Right lobe of liver (tissue), 6 donors: ENCODE measurements at regions not wholly inside any gene's neighbourhood (a gene's known extent, or its start where the extent isn't known, plus 50 kb on each side); places are given as distances from the start of the nearest gene placed in this dataset.

Experiments
- ATAC-seq, 4 donors: fragments of 200-7000 bp; cut with Tn5 transposase; one replicate each; pipeline ENCODE4 v1.9.1; 2020; ENCODE audit warnings: mild to moderate bottlenecking in 4 of 4, moderate library complexity in 4 of 4
- DNase-seq, 3 donors: peaks; one replicate each; pipeline ENCODE4 v3.0.0-alpha.2; 2020
- H3K27ac ChIP-seq, 3 donors: fragments of 200-600 bp; one replicate each; pipeline ENCODE4 v1.8.0; 2022
- H3K27me3 ChIP-seq, 2 donors: fragments of 200-600 bp; one replicate each; pipeline ENCODE4 v1.8.0; 2022
- H3K36me3 ChIP-seq, 4 donors: fragments of 200-600 bp; sonication (generic) in 1 of 4; one replicate each; pipeline versions ENCODE4 v1.5.1 to v1.8.0; 2017 to 2022; ENCODE audit warnings: control low read depth in 1 of 4
- H3K4me1 ChIP-seq, 4 donors: fragments of 200-600 bp; sonication (generic) in 1 of 4; one replicate each; pipeline versions ENCODE4 v1.5.1 to v1.8.0; 2017 to 2022; ENCODE audit warnings: control low read depth in 1 of 4
- H3K4me3 ChIP-seq, 3 donors: fragments of 200-600 bp; one replicate each; pipeline ENCODE4 v1.8.0; 2022
- H3K9me3 ChIP-seq, 4 donors: fragments of 200-600 bp; sonication (generic) in 1 of 4; one replicate each; pipeline versions ENCODE4 v1.5.1 to v1.8.0; 2017 to 2022; ENCODE audit warnings: control low read depth in 1 of 4
- POLR2A ChIP-seq: fragments of 450-650 bp; IDR thresholded peaks from one replicate; pipeline ENCODE4 v1.6.1; 2017; ENCODE audit warnings: antibody characterized with exemption, mild to moderate bottlenecking
- WGBS: methylation state at CpG from one replicate; pipeline ENCODE4 v1.1.6; 2018; ENCODE audit warnings: low coverage, low lambda C conversion rate; ENCODE audit not compliant: insufficient coverage; ENCODE audit errors: missing lambda C conversion rate; 5-methylcytosine and 5-hydroxymethylcytosine counted together
- intact Hi-C, 2 donors: fragments of 100-400 bp; cut with DNase I; formaldehyde crosslinking; loops; one replicate each; pipeline versions ENCODE4 v1.11.2 to v1.14.1; 2022
- TF ChIP-seq, protein P1 (sequence below), 4 donors: fragments of 200-600 bp in 3 of 4; fragments of 450-650 bp in 1 of 4; IDR thresholded peaks; one replicate each; pipeline versions ENCODE4 v1.5.1 to v1.8.0; 2016 to 2022; ENCODE audit warnings: antibody characterized with exemption in 4 of 4, mild to moderate bottlenecking in 2 of 4
- donor health status: DM: no; HTN: yes; CAD: no.
- donor health status: DM: no; HTN: no; CAD: no.
- donor health status: DM: no; HTN: no; CAD: no.
- donor health status: DM: no; HTN: yes; CAD: no.
- donor health status: DM: no; HTN: yes; CAD: no.

DNA sequence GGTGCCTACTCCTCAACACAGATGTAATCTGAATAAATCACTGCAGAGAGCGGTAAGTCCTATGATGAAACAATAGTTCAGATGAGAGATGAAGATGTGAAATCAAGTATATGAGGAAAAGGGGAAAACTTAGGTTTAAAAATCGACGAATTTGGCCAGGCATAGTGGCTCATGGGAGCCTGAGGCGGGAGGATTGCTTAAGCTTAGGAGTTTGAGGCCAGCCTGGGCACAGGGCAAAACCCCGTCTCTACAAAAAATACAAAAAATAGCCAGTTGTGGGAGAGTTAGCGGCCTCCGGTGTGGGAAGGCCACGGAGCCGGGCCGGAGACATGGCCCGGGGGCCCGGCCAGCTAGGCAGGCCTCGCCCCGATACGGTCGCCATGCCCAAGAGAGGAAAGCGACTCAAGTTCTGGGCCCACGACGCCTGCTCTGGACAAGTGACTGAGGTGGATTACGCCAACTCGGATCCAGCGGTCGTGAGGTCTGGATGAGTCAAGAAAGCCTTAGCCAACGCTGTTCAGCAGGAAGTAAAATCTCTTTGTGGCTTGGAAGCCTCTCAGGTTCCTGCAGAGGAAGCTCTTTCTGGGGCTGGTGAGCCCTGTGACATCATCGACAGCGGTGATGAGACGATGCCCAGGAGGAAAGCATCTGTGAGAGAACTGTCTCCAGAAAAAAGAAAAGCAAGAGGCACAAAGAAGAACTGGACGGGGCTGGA, 62.8 kb upstream of the SUB1 start:
- intact Hi-C loops, result loop anchor here in 1 of 2 donors (10.0 kb wide), 1 partner anchor 62 kb away; the partner anchor contains the start of gene SUB1
- no peak overlapping the region for H3K4me3 ChIP-seq
- TF ChIP-seq, protein P1, sequence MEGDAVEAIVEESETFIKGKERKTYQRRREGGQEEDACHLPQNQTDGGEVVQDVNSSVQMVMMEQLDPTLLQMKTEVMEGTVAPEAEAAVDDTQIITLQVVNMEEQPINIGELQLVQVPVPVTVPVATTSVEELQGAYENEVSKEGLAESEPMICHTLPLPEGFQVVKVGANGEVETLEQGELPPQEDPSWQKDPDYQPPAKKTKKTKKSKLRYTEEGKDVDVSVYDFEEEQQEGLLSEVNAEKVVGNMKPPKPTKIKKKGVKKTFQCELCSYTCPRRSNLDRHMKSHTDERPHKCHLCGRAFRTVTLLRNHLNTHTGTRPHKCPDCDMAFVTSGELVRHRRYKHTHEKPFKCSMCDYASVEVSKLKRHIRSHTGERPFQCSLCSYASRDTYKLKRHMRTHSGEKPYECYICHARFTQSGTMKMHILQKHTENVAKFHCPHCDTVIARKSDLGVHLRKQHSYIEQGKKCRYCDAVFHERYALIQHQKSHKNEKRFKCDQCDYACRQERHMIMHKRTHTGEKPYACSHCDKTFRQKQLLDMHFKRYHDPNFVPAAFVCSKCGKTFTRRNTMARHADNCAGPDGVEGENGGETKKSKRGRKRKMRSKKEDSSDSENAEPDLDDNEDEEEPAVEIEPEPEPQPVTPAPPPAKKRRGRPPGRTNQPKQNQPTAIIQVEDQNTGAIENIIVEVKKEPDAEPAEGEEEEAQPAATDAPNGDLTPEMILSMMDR (IDR thresholded peaks at IDR 0.05), result no peak
- no peak for TF ChIP-seq POLR2A
- H3K9me3 ChIP-seq, result no peaks in the 10 kb centered on the region
- H3K4me1 ChIP-seq, result no peaks in the 10 kb centered on the region
- peak in 3 of 4 donors; percentile 32 to 61 (median 36) for ATAC-seq
- no peaks in the 10 kb centered on the region for H3K27me3 ChIP-seq
- H3K36me3 ChIP-seq, result no peaks in the 10 kb centered on the region
- DNase-seq, result peak in 1 of 3 donors; percentile 28
- no peak overlapping the region for H3K27ac ChIP-seq
- 60% methylated on average over 13 of the region's 28 CpGs for WGBS

DNA sequence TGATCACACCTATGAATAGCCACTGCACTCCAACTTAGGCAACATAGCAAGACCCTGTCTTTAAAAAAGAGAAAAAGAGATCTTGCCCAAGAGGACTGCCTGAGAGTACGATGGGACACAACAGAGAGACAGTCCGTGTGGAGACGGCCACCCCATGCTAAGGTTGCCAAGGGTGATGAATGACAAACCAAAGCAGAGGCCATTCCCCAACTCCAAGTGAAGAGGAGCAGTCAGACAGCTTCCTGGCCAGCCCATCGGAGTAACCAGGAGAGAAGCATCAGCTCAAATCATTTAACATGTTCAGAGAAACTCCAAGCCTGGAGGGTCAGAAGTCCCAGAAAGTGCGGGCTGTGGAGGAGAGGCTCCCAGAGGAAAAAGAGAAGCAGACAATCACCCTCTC, 63.9 kb upstream of the SUB1 start:
- intact Hi-C loops, result loop anchor here in 1 of 2 donors (10.0 kb wide), 1 partner anchor 63 kb away; the partner anchor contains the start of gene SUB1
- TF ChIP-seq POLR2A, result no peak
- H3K9me3 ChIP-seq, result no peaks in the 10 kb centered on the region
- WGBS, result 72% methylated on average over 4 of the region's 5 CpGs
- no peak overlapping the region for H3K4me3 ChIP-seq
- no peaks in the 10 kb centered on the region for H3K36me3 ChIP-seq
- no peak for DNase-seq
- no peak for ATAC-seq
- no peaks in the 10 kb centered on the region for H3K27me3 ChIP-seq
- no peaks in the 10 kb centered on the region for H3K4me1 ChIP-seq
- H3K27ac ChIP-seq, result no peak overlapping the region

DNA sequence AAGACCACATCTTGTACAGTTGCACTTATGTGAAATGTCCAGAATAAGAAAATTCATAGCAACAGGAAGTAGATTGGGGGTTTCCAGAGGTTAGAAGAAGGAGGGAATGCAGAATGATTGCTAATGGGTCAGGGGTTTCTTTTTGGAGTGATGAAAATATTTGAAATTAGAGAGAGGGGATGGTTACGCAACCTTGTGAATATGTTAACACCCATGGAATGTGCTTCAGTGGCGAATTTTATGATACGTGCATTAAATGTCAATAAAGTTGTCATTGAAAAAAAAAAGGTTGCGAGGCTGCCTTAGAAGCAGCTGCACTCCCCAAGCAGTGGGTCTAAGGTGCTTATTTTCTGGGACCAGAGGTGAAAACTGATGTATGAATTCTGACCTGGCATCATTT, 64.4 kb upstream of the SUB1 start:
- no peak for ATAC-seq

DNA sequence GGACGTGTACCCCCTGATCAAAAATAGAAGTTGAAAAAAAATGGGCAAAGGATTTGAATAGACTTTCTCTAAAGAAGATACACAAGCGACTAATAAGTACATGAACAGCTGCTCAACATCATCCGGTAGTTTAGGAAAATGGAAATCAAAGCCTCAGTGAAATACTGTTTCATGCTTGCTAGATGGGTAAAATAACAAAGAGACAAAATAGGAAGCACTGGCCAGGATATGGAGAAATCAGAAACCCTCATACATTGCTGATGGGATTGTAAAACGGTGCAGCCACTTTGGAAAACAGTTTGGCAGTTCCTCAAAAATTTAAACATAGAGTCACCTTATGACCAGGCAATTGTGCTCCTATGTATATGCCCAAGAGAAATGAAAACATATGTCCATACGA, 65.0 kb upstream of the SUB1 start:
- 31% methylated on average over 5 of the region's 5 CpGs for WGBS
- H3K4me1 ChIP-seq, result no peaks in the 10 kb centered on the region

More for the DNA sequence above, 64.4 kb upstream of the SUB1 start:
- Histone ChIP-seq H3K9me3 (no peaks in the 10 kb centered on the region), H3K4me1 (no peaks in the 10 kb centered on the region), H3K4me3 (no peak overlapping the region), H3K27me3 (no peaks in the 10 kb centered on the region), H3K36me3 (no peaks in the 10 kb centered on the region), H3K27ac (no peak overlapping the region)
- TF ChIP-seq POLR2A, result no peak
- TF ChIP-seq, protein P1 (IDR thresholded peaks at IDR 0.05), result no peak
- intact Hi-C loops, result loop anchor here in 1 of 2 donors (10.0 kb wide), 1 partner anchor 64 kb away; the partner anchor contains the start of gene SUB1
- WGBS, result 74% methylated on average over 4 of the region's 4 CpGs
- DNase-seq, result no peak

DNA sequence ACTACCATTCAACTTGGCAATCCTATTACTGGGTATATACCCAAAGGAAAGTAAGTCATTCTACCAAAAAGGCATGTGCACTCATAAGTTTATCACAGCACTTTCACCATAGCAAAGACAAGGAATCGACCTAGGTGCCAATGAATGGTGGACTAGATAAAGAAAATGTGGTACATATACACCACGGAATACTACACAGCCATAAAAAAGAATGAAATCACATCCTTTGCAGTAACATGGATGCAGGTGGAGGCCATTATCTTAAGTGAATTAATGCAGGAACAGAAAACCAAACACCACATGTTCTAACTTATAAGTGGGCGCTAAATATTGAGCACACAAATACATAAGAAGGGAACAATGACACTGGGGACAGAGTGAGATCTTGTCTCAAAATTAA, 65.8 kb upstream of the SUB1 start:
- DNase-seq (no peak), ATAC-seq (no peak)
- Histone ChIP-seq H3K4me1 (no peaks in the 10 kb centered on the region), H3K36me3 (no peaks in the 10 kb centered on the region), H3K27ac (no peak overlapping the region), H3K4me3 (no peak overlapping the region), H3K9me3 (no peaks in the 10 kb centered on the region), H3K27me3 (no peaks in the 10 kb centered on the region)
- 65% methylated on average over 3 of the region's 3 CpGs for WGBS
- intact Hi-C loops, result no loop called here
- TF ChIP-seq, protein P1 (IDR thresholded peaks at IDR 0.05), result no peak
- no peak for TF ChIP-seq POLR2A

More for the DNA sequence above, 65.0 kb upstream of the SUB1 start:
- H3K4me3 ChIP-seq, result no peak overlapping the region
- no peaks in the 10 kb centered on the region for H3K36me3 ChIP-seq
- H3K27me3 ChIP-seq, result no peaks in the 10 kb centered on the region
- intact Hi-C loops, result loop anchor here in 1 of 2 donors (10.0 kb wide), 1 partner anchor 64 kb away; the partner anchor contains the start of gene SUB1
- no peaks in the 10 kb centered on the region for H3K9me3 ChIP-seq
- TF ChIP-seq POLR2A, result no peak
- TF ChIP-seq, protein P1 (IDR thresholded peaks at IDR 0.05), result no peak
- DNase-seq (no peak), ATAC-seq (no peak)
- H3K27ac ChIP-seq, result no peak overlapping the region
